ENCODE measurements at regions not wholly inside any gene's neighbourhood (a gene's known extent, or its start where the extent isn't known, plus 50 kb on each side); places are given as distances from the start of the nearest gene placed in this dataset.
"Not testable (repeated sequence)": the region's sequence is repeated elsewhere in the genome, so short reads cannot be mapped to it uniquely, and the experiment has no call there.

- no peak for TF ChIP-seq TAF1 (IDR thresholded peaks at IDR 0.05; ENCODE audit: borderline replicate concordance, low read depth, low read length)
- TF ChIP-seq POLR2AphosphoS5 (IDR thresholded peaks at IDR 0.05; ENCODE audit: low read depth, low read length): no peak
- no peak for TF ChIP-seq POLR2A (IDR thresholded peaks at IDR 0.05; ENCODE audit: low read depth, low read length)
- no peak for FAIRE-seq
- no peak for DNase-seq (ENCODE audit: insufficient read length)
These were observed 100.3 kb downstream of the FAM161A start for GRCh38 chr2:61753512-61753911.

DNA sequence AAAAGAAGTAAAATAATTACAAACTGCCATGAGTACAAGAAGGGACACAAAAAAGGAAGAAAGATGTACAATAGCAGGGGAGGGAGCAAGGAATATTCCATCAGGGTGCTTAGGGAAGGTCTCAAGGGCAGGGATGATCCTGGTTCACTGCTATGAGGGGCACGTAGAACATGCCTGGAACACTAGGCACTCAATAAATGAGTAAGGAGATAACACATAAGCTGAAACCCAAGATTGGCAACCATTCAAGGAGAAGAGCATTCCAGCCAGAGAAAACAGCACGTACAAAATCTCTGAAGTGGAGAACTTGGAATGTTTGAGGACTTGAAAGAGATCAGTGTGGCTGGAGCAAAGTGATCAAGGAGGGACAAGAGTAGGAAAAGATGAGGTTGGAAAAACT lies 103.2 kb downstream of the FAM161A start:
- DNase-seq (ENCODE audit: insufficient read length) (no peak), FAIRE-seq (no peak)
- TF ChIP-seq POLR2AphosphoS5 (IDR thresholded peaks at IDR 0.05; ENCODE audit: low read depth, low read length): no peak
- TF ChIP-seq POLR2A (IDR thresholded peaks at IDR 0.05; ENCODE audit: low read depth, low read length): no peak
- no peak for TF ChIP-seq TAF1 (IDR thresholded peaks at IDR 0.05; ENCODE audit: borderline replicate concordance, low read depth, low read length)

DNA sequence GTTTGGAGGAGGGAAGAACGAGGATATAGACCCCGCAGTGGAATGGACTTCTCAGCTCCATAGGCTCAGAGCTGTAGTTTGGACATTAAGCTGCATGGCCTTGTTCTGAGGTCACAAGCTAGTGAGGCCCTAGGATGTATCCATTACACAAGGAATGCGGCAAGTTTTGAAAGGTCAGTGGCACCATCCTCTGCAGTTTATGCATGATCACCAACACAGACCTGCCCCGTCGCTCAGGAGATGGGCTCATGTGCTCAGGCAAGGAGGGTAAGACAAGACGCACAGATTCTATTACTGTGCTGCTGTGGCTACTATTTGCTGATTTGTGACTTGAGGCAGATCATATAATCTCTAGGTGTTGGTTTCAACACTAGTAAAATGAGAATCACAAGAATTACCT lies 110.9 kb downstream of the FAM161A start:
- FAIRE-seq: no peak
- TF ChIP-seq POLR2A (IDR thresholded peaks at IDR 0.05; ENCODE audit: low read depth, low read length): no peak
- no peak for TF ChIP-seq POLR2AphosphoS5 (IDR thresholded peaks at IDR 0.05; ENCODE audit: low read depth, low read length)
- TF ChIP-seq TAF1 (IDR thresholded peaks at IDR 0.05; ENCODE audit: borderline replicate concordance, low read depth, low read length): no peak
- DNase-seq (ENCODE audit: insufficient read length): no peak

GRCh38 chr2:61737841-61738240 lies 116.0 kb downstream of the FAM161A start:
- TF ChIP-seq POLR2AphosphoS5 (IDR thresholded peaks at IDR 0.05; ENCODE audit: low read depth, low read length) (no peak), POLR2A (IDR thresholded peaks at IDR 0.05; ENCODE audit: low read depth, low read length) (no peak), TAF1 (IDR thresholded peaks at IDR 0.05; ENCODE audit: borderline replicate concordance, low read depth, low read length) (no peak)
- no peak for DNase-seq (ENCODE audit: insufficient read length)
- FAIRE-seq: no peak

- no peak for FAIRE-seq
These were observed 116.9 kb downstream of the FAM161A start for GRCh38 chr2:61736953-61737352.

DNA sequence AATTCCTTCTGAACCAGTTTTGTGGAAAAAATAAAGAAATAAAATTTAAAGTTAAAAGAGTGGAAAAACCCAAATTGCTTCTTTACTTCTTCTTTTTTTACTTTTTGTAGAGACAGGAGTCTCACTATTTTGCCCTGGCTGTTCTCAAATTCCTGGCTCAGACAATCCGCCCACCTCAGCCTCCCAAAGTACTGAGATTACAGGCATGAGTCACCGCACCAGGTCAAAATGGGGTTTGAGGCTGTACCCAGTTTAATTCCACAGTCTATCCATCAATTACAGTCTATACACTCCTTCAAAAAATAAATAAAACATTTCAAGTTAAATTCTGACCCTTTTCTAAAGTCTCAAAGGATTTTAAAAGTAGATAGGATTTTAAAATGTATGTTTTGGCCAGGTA lies 120.3 kb downstream of the FAM161A start:
- no peak for FAIRE-seq

More at GRCh38 chr2:61736953-61737352, 116.9 kb downstream of the FAM161A start:
- no peak for DNase-seq (ENCODE audit: insufficient read length)
- TF ChIP-seq TAF1 (IDR thresholded peaks at IDR 0.05; ENCODE audit: borderline replicate concordance, low read depth, low read length): no peak
- TF ChIP-seq POLR2AphosphoS5 (IDR thresholded peaks at IDR 0.05; ENCODE audit: low read depth, low read length): no peak
- no peak for TF ChIP-seq POLR2A (IDR thresholded peaks at IDR 0.05; ENCODE audit: low read depth, low read length)

DNA sequence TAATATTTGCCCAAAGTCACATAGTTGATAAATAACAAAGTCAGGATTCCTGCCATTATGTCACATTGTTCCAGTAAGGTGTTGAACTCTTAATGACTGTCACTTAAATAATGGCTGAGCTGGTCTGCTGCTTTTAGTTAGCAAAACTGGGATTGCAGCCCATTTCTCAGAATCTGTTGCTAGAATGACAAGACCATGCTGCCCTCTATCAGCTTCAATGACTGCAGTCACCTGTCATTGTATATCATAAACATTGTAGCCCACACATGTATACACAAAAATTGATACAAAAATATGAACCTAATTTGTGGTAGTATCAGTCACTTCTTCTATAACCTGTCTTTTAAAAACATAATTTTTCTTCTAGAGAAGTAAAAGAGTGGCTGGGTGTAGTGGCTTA lies 121.1 kb downstream of the FAM161A start:
- DNase-seq (ENCODE audit: insufficient read length) (no peak), FAIRE-seq (no peak)
- no peak for TF ChIP-seq TAF1 (IDR thresholded peaks at IDR 0.05; ENCODE audit: borderline replicate concordance, low read depth, low read length)
- no peak for TF ChIP-seq POLR2AphosphoS5 (IDR thresholded peaks at IDR 0.05; ENCODE audit: low read depth, low read length)

More for the DNA sequence above, 120.3 kb downstream of the FAM161A start:
- no peak for DNase-seq (ENCODE audit: insufficient read length)
- TF ChIP-seq TAF1 (IDR thresholded peaks at IDR 0.05; ENCODE audit: borderline replicate concordance, low read depth, low read length): no peak
- no peak for TF ChIP-seq POLR2A (IDR thresholded peaks at IDR 0.05; ENCODE audit: low read depth, low read length)
- no peak for TF ChIP-seq POLR2AphosphoS5 (IDR thresholded peaks at IDR 0.05; ENCODE audit: low read depth, low read length)

DNA sequence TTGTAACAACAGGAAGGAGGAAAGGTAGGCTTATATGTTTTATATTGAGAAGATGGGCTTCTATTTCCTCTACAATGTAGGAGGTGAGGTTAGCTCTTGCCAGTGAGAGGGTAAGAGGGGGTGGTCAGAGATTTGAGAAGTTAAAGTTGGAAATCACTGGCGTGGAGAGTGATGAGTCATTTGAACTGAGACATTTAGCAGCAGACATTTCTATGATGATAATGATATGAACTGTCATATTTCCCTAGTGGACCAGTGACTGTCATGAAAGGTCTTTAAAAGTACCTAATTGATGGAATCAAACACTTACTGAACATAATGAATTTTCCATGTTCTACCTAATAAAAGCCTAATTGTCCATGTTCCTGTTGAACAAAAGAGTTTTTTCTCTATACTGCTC lies 126.1 kb downstream of the FAM161A start:
- DNase-seq (ENCODE audit: insufficient read length) (no peak), FAIRE-seq (no peak)
- TF ChIP-seq TAF1 (IDR thresholded peaks at IDR 0.05; ENCODE audit: borderline replicate concordance, low read depth, low read length) (no peak), POLR2A (IDR thresholded peaks at IDR 0.05; ENCODE audit: low read depth, low read length) (no peak), POLR2AphosphoS5 (IDR thresholded peaks at IDR 0.05; ENCODE audit: low read depth, low read length) (no peak)

GRCh38 chr2:61726456-61727209 lies 127.2 kb downstream of the FAM161A start:
- DNase-seq (ENCODE audit: insufficient read length): no peak
- TF ChIP-seq TAF1 (IDR thresholded peaks at IDR 0.05; ENCODE audit: borderline replicate concordance, low read depth, low read length): no peak
- no peak for TF ChIP-seq POLR2A (IDR thresholded peaks at IDR 0.05; ENCODE audit: low read depth, low read length)
- no peak for TF ChIP-seq POLR2AphosphoS5 (IDR thresholded peaks at IDR 0.05; ENCODE audit: low read depth, low read length)
- FAIRE-seq: no peak

DNA sequence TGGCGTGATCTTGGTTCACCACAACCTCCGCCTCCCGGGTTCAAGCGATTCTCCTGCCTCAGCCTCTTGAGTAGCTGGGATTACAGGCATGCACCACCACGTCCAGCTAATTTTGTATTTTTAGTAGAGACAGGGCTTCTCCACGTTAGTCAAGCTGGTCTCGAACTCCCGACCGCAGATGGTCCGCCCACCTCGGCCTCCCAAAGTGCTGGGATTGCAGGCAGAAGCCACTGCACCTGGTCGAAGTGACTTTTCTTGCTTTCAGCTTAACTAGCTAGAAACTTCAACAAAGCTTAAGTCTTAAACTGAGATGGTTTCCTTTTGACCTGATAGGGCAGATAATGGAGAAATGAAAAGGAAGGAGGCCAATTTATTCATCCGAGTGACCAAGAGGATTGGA lies 130.5 kb downstream of the FAM161A start:
- DNase-seq (ENCODE audit: insufficient read length); FAIRE-seq: not testable (repeated sequence)

- DNase-seq (ENCODE audit: insufficient read length): no peak
- TF ChIP-seq POLR2AphosphoS5 (IDR thresholded peaks at IDR 0.05; ENCODE audit: low read depth, low read length) (no peak), TAF1 (IDR thresholded peaks at IDR 0.05; ENCODE audit: borderline replicate concordance, low read depth, low read length) (no peak), POLR2A (IDR thresholded peaks at IDR 0.05; ENCODE audit: low read depth, low read length) (no peak)
- FAIRE-seq: no peak
These were observed 131.1 kb downstream of the FAM161A start for GRCh38 chr2:61722800-61723199.

GRCh38 chr2:61722318-61722717 lies 131.5 kb downstream of the FAM161A start:
- no peak for FAIRE-seq
- TF ChIP-seq TAF1 (IDR thresholded peaks at IDR 0.05; ENCODE audit: borderline replicate concordance, low read depth, low read length): no peak
- TF ChIP-seq POLR2A (IDR thresholded peaks at IDR 0.05; ENCODE audit: low read depth, low read length): no peak
- TF ChIP-seq POLR2AphosphoS5 (IDR thresholded peaks at IDR 0.05; ENCODE audit: low read depth, low read length): no peak
- DNase-seq (ENCODE audit: insufficient read length): no peak
